Heart left ventricle (tissue), 16 donors: ENCODE measurements at regions not wholly inside any gene's neighbourhood (a gene's known extent, or its start where the extent isn't known, plus 50 kb on each side); places are given as distances from the start of the nearest gene placed in this dataset.

Source experiments
- ATAC-seq, 4 donors: fragments of 200-7000 bp; cut with Tn5 transposase; one replicate each; pipeline ENCODE4 v1.9.1; 2020 to 2022; ENCODE audit warnings: moderate library complexity in 4 of 4, mild to moderate bottlenecking in 3 of 4, moderate number of reproducible peaks in 1 of 4
- DNase-seq, 5 donors: peaks; one replicate each; pipeline ENCODE4 v3.0.0-alpha.2; 2020
- H3K27ac ChIP-seq, 12 donors: fragments of 200-600 bp; sonication (generic) in 4 of 12; one replicate each; pipeline versions ENCODE4 v1.5.0 to v1.8.0; 2016 to 2022; ENCODE audit warnings: mild to moderate bottlenecking in 2 of 12
- H3K27me3 ChIP-seq, 9 donors: fragments of 200-600 bp; sonication (generic) in 2 of 9; one replicate each; pipeline versions ENCODE4 v1.5.1 to v1.8.0; 2016 to 2022; ENCODE audit warnings: mild to moderate bottlenecking in 3 of 9
- H3K36me3 ChIP-seq, 9 donors: fragments of 200-600 bp; sonication (generic) in 2 of 9; one replicate each; pipeline versions ENCODE4 v1.5.0 to v1.8.0; 2018 to 2022; ENCODE audit warnings: mild to moderate bottlenecking in 2 of 9
- H3K4me1 ChIP-seq, 12 donors: fragments of 200-600 bp; sonication (generic) in 4 of 12; one replicate each; pipeline versions ENCODE4 v1.5.0 to v1.8.0; 2016 to 2022; ENCODE audit warnings: mild to moderate bottlenecking in 3 of 12
- H3K4me3 ChIP-seq, 12 donors: fragments of 200-600 bp; sonication (generic) in 4 of 12; one replicate each; pipeline versions ENCODE4 v1.5.0 to v1.8.0; 2017 to 2022; ENCODE audit warnings: mild to moderate bottlenecking in 9 of 12, moderate library complexity in 4 of 12
- H3K9me3 ChIP-seq, 12 donors: fragments of 200-600 bp; sonication (generic) in 4 of 12; one replicate each; pipeline versions ENCODE4 v1.5.0 to v1.8.0; 2016 to 2022; ENCODE audit warnings: mild to moderate bottlenecking in 1 of 12
- CTCF ChIP-seq, 12 donors: fragments of 200-600 bp; sonication (generic) in 4 of 12; IDR thresholded peaks; one replicate each; pipeline versions ENCODE4 v1.5.0 to v1.8.0; 2018 to 2022; ENCODE audit warnings: antibody characterized with exemption in 12 of 12, mild to moderate bottlenecking in 5 of 12
- POLR2A ChIP-seq, 2 donors: fragments of 450-650 bp; IDR thresholded peaks; one replicate each; pipeline ENCODE4 v1.6.1; 2017; ENCODE audit warnings: antibody characterized with exemption in 2 of 2, mild to moderate bottlenecking in 2 of 2, moderate library complexity in 2 of 2
- WGBS, 4 donors: extraction: QIAGEN DNeasy Blood & Tissue Kit in 2 of 4; methylation state at CpG; one replicate each; pipeline versions ENCODE4 v1.1.5 to v1.1.7; 2013 to 2018; 5-methylcytosine and 5-hydroxymethylcytosine counted together
- intact Hi-C, 10 donors: fragments of 100-400 bp; cut with DNase I; formaldehyde crosslinking; loops; one replicate each; pipeline versions ENCODE4 v1.11.1 to v1.14.2; 2022
- donor health status: ischemic (EF 13 %, LVEDD 7.1; RV severe dilation, severe dysfunction).
- donor health status: healthy with polysubstance abuse.
- donor health status: DM: no; HTN: yes; CAD: no.
- donor health status: DM: no; HTN: no; CAD: no.
- donor health status: ischemic (EF 25% LVEDD 6.9; RV normal size, moderate dysfunction).
- donor health status: ischemic (EF 25% LVEDD 5.7; RV mildly dilated, moderate dysfunction).
- donor health status: healthy.
- donor health status: DM: yes; HTN: yes; CAD: no.
- donor health status: ischemic (EF 35%, LVEDD 5.7; RV mildly dilated, moderate dysfunction).
- donor health status: nonischemic (EF 11% LVEDD 7.7; RV severe dilation, severe dysfunction).
- donor health status: DM: yes; HTN: yes; CAD: no.
- donor health status: PGD.
- donor health status: ischemic (EF 29% LVEDD 5.4; RV normal size, mild dysfunction).
- donor health status: nonischemic (EF 23%, LVEDD 6.1; RV moderate dilation, normal function).

- TF ChIP-seq POLR2A (IDR thresholded peaks at IDR 0.05) (no peak), CTCF (IDR thresholded peaks at IDR 0.05) (no peak)
- Histone ChIP-seq H3K9me3 (peaks cover 0 to 6% (median 0%) of the 10 kb centered on the region in 12 donors), H3K36me3 (no peaks in the 10 kb centered on the region), H3K27ac (no peak overlapping the region), H3K27me3 (no peaks in the 10 kb centered on the region), H3K4me1 (peaks cover 0 to 12% (median 0%) of the 10 kb centered on the region in 12 donors), H3K4me3 (no peak overlapping the region)
- no peak for DNase-seq
- WGBS, 4 donors = 91 to 96% (median 93%) methylated on average over 2 of the region's 2 CpGs
- ATAC-seq = no peak
- intact Hi-C loops = loop anchor here in 1 of 10 donors (5.0 kb wide), 1 partner anchor 91 kb away; the partner anchor contains the start of gene SLC25A48
Observed at GRCh38 chr5:135741040-135741439, 93.4 kb upstream of the SLC25A48 start.

DNA sequence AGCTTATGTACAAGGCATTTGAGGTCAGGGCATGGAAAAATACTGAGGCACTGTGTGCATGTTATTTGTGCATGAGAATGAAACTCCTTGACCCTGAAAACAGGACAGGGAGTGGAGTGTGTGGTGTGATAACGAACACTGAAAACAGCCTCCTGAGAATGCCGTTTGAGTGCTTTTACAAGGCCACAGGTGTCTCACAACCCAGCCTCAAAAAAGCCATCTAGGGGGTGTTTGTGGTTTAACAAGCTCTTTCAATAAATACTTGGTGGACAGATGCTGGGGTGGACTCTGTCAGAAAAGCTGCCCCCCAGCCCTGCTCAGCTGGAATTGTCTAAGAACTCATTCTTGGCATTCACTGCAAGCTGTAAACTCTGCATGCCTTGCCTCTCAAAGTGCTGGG, 94.0 kb upstream of the SLC25A48 start:
- TF ChIP-seq POLR2A (IDR thresholded peaks at IDR 0.05) (no peak), CTCF (IDR thresholded peaks at IDR 0.05) (no peak)
- 38 to 43% (median 39%) methylated on average over 2 of the region's 2 CpGs for WGBS, 4 donors
- Histone ChIP-seq H3K4me1 (peaks cover 0 to 12% (median 0%) of the 10 kb centered on the region in 12 donors), H3K36me3 (no peaks in the 10 kb centered on the region), H3K9me3 (peaks cover 0 to 6% (median 0%) of the 10 kb centered on the region in 12 donors), H3K27ac (no peak overlapping the region), H3K27me3 (no peaks in the 10 kb centered on the region), H3K4me3 (no peak overlapping the region)
- no peak for ATAC-seq
- DNase-seq = no peak
- intact Hi-C loops = loop anchor here in 1 of 10 donors (5.0 kb wide), 1 partner anchor 92 kb away; the partner anchor contains the start of gene SLC25A48

GRCh38 chr5:135739383-135739981, 95.0 kb upstream of the SLC25A48 start:
- Histone ChIP-seq H3K4me1 (peaks cover 0 to 12% (median 0%) of the 10 kb centered on the region in 12 donors), H3K27ac (no peak overlapping the region), H3K36me3 (no peaks in the 10 kb centered on the region), H3K27me3 (no peaks in the 10 kb centered on the region), H3K4me3 (no peak overlapping the region), H3K9me3 (no peaks in the 10 kb centered on the region)
- TF ChIP-seq POLR2A (IDR thresholded peaks at IDR 0.05) = no peak
- TF ChIP-seq CTCF (IDR thresholded peaks at IDR 0.05) = no peak
- DNase-seq (no peak), ATAC-seq (peak in 2 of 4 donors; percentile 48 to 61)
- 40 to 46% (median 45%) methylated on average over 3 of the region's 3 CpGs for WGBS, 4 donors
- intact Hi-C loops = loop anchor here in 1 of 10 donors (10.0 kb wide), 1 partner anchor 275 kb away; no protein-coding TSS in a partner anchor

- Histone ChIP-seq H3K9me3 (no peaks in the 10 kb centered on the region), H3K27ac (no peak overlapping the region), H3K4me1 (peaks cover 0 to 12% (median 0%) of the 10 kb centered on the region in 12 donors), H3K4me3 (no peak overlapping the region), H3K36me3 (no peaks in the 10 kb centered on the region), H3K27me3 (no peaks in the 10 kb centered on the region)
- DNase-seq (no peak), ATAC-seq (no peak)
- WGBS, 4 donors = 94 to 99% (median 95%) methylated on average over 5 of the region's 5 CpGs
- intact Hi-C loops = loop anchor here in 1 of 10 donors (10.0 kb wide), 1 partner anchor 274 kb away; no protein-coding TSS in a partner anchor
- TF ChIP-seq POLR2A (IDR thresholded peaks at IDR 0.05) = no peak
- TF ChIP-seq CTCF (IDR thresholded peaks at IDR 0.05) = no peak
Observed at GRCh38 chr5:135738564-135738875, 95.9 kb upstream of the SLC25A48 start.
